HL-60 (cell line): ENCODE measurements at regions not wholly inside any gene's neighbourhood (a gene's known extent, or its start where the extent isn't known, plus 50 kb on each side); places are given as distances from the start of the nearest gene placed in this dataset.

Source experiments
- DNase-seq, 2 experiments: peaks; one replicate each; pipeline ENCODE4 v3.0.0-alpha.2; 2010 to 2020; ENCODE audit warnings: low read depth in 1 of 2, low spot score in 1 of 2
- H3K27ac ChIP-seq: fragments of 250-450 bp; sonication (Bioruptor Pico); replicated peaks from 2 replicates; pipeline ENCODE4 v1.5.1; 2020; ENCODE audit warnings: mild to moderate bottlenecking, moderate library complexity
- H3K27me3 ChIP-seq: fragments of 250-450 bp; sonication (Bioruptor Pico); 2 replicates; pipeline ENCODE4 v1.5.1; 2021; ENCODE audit warnings: mild to moderate bottlenecking, moderate library complexity; ENCODE audit not compliant: insufficient read depth, poor library complexity, severe bottlenecking
- H3K4me3 ChIP-seq: replicated peaks from 2 replicates; pipeline ENCODE4 v1.5.1; 2011; ENCODE audit warnings: mild to moderate bottlenecking, control low read depth, low read length; ENCODE audit not compliant: insufficient read depth
- GABPA ChIP-seq: IDR thresholded peaks from 2 replicates; pipeline ENCODE4 v1.6.1; 2012; ENCODE audit warnings: low read depth
- POLR2AphosphoS5 ChIP-seq: IDR thresholded peaks from 2 replicates; pipeline ENCODE4 v1.6.1; 2012; ENCODE audit warnings: low read depth
- SPI1 ChIP-seq: IDR thresholded peaks from 2 replicates; pipeline ENCODE4 v1.6.1; 2012; ENCODE audit warnings: low read depth, mild to moderate bottlenecking, borderline replicate concordance
- TF ChIP-seq, protein P1 (sequence below): IDR thresholded peaks from 2 replicates; pipeline ENCODE4 v1.6.1; 2012; ENCODE audit warnings: low read depth; ENCODE audit not compliant: insufficient replicate concordance
- TF ChIP-seq, protein P2 (sequence below): IDR thresholded peaks from one replicate; pipeline ENCODE4 v1.5.1; 2011; ENCODE audit warnings: low read length, control low read depth, inconsistent platforms; ENCODE audit not compliant: insufficient read depth

DNA sequence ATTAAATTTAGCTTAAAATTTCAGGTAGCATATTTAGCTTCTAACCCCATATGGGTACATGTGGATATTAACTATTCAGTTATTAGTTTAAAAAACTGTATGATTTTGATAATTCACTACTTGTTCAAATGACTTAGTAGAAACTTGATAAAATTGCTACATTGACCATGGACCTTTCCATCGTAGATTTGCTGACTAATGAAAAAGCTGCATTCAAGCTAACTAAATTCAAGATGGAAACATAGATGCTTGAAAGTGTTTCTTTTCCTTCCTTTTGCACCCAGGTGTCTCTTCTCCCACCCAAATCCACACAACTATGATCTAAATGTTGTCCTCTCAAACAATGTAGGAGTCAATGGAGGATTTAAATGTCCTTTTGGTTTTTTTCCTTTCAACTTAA, 439.2 kb downstream of the TBC1D4 start:
- no peak overlapping the region for H3K27ac ChIP-seq
- no peak for TF ChIP-seq GABPA
- TF ChIP-seq, protein P1, sequence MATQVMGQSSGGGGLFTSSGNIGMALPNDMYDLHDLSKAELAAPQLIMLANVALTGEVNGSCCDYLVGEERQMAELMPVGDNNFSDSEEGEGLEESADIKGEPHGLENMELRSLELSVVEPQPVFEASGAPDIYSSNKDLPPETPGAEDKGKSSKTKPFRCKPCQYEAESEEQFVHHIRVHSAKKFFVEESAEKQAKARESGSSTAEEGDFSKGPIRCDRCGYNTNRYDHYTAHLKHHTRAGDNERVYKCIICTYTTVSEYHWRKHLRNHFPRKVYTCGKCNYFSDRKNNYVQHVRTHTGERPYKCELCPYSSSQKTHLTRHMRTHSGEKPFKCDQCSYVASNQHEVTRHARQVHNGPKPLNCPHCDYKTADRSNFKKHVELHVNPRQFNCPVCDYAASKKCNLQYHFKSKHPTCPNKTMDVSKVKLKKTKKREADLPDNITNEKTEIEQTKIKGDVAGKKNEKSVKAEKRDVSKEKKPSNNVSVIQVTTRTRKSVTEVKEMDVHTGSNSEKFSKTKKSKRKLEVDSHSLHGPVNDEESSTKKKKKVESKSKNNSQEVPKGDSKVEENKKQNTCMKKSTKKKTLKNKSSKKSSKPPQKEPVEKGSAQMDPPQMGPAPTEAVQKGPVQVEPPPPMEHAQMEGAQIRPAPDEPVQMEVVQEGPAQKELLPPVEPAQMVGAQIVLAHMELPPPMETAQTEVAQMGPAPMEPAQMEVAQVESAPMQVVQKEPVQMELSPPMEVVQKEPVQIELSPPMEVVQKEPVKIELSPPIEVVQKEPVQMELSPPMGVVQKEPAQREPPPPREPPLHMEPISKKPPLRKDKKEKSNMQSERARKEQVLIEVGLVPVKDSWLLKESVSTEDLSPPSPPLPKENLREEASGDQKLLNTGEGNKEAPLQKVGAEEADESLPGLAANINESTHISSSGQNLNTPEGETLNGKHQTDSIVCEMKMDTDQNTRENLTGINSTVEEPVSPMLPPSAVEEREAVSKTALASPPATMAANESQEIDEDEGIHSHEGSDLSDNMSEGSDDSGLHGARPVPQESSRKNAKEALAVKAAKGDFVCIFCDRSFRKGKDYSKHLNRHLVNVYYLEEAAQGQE, result no peak
- TF ChIP-seq, protein P2, sequence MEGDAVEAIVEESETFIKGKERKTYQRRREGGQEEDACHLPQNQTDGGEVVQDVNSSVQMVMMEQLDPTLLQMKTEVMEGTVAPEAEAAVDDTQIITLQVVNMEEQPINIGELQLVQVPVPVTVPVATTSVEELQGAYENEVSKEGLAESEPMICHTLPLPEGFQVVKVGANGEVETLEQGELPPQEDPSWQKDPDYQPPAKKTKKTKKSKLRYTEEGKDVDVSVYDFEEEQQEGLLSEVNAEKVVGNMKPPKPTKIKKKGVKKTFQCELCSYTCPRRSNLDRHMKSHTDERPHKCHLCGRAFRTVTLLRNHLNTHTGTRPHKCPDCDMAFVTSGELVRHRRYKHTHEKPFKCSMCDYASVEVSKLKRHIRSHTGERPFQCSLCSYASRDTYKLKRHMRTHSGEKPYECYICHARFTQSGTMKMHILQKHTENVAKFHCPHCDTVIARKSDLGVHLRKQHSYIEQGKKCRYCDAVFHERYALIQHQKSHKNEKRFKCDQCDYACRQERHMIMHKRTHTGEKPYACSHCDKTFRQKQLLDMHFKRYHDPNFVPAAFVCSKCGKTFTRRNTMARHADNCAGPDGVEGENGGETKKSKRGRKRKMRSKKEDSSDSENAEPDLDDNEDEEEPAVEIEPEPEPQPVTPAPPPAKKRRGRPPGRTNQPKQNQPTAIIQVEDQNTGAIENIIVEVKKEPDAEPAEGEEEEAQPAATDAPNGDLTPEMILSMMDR, result no peak
- no peak for TF ChIP-seq POLR2AphosphoS5
- DNase-seq, result no peak
- no peak overlapping the region for H3K4me3 ChIP-seq
- no peaks in the 10 kb centered on the region for H3K27me3 ChIP-seq

DNA sequence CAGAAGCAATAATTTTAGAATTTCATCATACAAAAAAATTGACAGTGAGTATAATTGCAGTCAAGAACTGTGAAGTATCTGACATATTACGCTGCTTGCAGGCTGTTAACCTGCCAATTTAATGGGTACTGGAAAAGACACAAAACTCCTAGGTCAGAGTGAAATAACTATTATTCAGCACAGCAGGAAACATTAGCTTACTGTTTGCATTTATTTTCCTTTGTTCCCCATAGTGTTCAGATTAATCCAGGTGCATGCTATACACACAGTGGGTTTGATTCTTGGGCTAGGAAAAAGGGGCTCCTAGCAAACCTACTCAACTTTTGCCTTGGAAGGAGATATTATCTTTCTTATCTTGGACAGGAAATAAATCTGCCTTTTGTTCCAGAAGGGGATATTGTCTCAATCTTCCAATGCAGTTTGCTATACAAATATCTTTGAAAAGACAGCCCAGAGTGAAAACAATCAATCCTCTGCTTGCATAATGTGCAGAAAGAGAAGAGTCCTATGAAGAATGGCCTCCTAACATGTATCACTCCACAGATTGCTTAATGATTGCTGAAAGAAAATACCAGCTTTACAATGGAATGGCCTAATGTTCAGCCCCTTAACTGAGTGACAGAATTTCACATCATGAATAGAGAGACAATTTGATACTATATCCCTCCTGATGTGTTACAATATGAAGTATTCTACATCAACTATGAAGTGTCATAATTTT, 443.4 kb downstream of the TBC1D4 start:
- no peaks in the 10 kb centered on the region for H3K27me3 ChIP-seq
- DNase-seq, result no peak
- TF ChIP-seq SPI1 (no peak), POLR2AphosphoS5 (no peak)
- TF ChIP-seq, protein P1, result no peak
- no peak overlapping the region for H3K4me3 ChIP-seq
- H3K27ac ChIP-seq, result no peak overlapping the region

DNA sequence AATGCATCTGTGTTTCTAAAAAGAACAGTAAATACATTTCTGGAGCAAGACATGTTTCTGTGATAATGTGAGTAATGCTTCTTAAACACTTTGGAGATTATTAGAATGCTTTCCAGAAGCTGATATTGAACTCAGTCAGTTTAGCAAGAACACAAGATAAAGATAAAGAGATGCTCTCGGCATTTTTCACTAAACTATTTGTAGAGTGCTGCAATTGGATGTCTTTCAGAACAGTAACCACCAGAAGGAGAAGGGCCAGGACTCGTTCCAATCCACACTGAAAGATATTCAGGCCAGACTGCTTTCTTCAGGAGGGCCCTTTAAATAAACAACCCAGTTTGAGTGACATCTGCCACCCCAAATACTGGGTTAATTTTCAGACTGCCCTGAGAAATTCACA, 456.0 kb downstream of the TBC1D4 start:
- no peak overlapping the region for H3K27ac ChIP-seq
- no peaks in the 10 kb centered on the region for H3K27me3 ChIP-seq
- TF ChIP-seq SPI1 (no peak), POLR2AphosphoS5 (no peak), GABPA (no peak)
- TF ChIP-seq, protein P2, result no peak
- TF ChIP-seq, protein P1, result no peak
- no peak for DNase-seq
- no peak overlapping the region for H3K4me3 ChIP-seq

DNA sequence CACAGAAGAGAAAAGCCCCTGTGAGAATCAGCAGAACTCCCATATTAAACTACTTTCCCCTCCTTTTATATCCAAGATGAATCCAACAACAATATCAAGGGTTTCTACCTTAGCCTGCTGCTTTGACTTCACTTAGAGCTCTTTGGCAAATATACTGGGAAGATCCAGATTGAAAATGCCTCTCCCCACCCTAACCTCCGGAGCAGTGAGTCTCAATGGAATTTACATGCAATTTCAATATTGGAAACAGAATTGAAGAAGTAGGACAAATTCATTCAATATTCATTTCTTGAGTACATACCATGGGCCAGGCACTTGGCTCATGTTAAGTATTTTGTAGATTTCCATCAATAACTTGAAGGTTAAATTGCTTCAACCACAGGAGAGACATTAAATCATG, 457.4 kb downstream of the TBC1D4 start:
- H3K27ac ChIP-seq, result no peak overlapping the region
- H3K27me3 ChIP-seq, result no peaks in the 10 kb centered on the region
- no peak for DNase-seq
- H3K4me3 ChIP-seq, result no peak overlapping the region
- TF ChIP-seq POLR2AphosphoS5 (no peak), SPI1 (no peak), GABPA (no peak)
- TF ChIP-seq, protein P1, result no peak
- TF ChIP-seq, protein P2, result no peak
